ENCODE measurements at regions not wholly inside any gene's neighbourhood (a gene's known extent, or its start where the extent isn't known, plus 50 kb on each side); places are given as distances from the start of the nearest gene placed in this dataset.

- no peak for DNase-seq (ENCODE audit: insufficient read length, low spot score)
Observed at GRCh38 chr14:97106609-97107008, 309.4 kb downstream of the VRK1 start.

GRCh38 chr14:97107080-97107479 lies 309.9 kb downstream of the VRK1 start:
- DNase-seq (ENCODE audit: insufficient read length, low spot score) = no peak
- TF ChIP-seq, protein P1, sequence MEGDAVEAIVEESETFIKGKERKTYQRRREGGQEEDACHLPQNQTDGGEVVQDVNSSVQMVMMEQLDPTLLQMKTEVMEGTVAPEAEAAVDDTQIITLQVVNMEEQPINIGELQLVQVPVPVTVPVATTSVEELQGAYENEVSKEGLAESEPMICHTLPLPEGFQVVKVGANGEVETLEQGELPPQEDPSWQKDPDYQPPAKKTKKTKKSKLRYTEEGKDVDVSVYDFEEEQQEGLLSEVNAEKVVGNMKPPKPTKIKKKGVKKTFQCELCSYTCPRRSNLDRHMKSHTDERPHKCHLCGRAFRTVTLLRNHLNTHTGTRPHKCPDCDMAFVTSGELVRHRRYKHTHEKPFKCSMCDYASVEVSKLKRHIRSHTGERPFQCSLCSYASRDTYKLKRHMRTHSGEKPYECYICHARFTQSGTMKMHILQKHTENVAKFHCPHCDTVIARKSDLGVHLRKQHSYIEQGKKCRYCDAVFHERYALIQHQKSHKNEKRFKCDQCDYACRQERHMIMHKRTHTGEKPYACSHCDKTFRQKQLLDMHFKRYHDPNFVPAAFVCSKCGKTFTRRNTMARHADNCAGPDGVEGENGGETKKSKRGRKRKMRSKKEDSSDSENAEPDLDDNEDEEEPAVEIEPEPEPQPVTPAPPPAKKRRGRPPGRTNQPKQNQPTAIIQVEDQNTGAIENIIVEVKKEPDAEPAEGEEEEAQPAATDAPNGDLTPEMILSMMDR (IDR thresholded peaks at IDR 0.05; ENCODE audit: insufficient read depth, missing control alignments) = no peak
- no peak for FAIRE-seq

More at GRCh38 chr14:97106609-97107008, 309.4 kb downstream of the VRK1 start:
- no peak for FAIRE-seq
- TF ChIP-seq, protein P1 (IDR thresholded peaks at IDR 0.05; ENCODE audit: insufficient read depth, missing control alignments) = no peak

- FAIRE-seq (no peak), DNase-seq (ENCODE audit: insufficient read length, low spot score) (no peak)
- TF ChIP-seq, protein P1 (IDR thresholded peaks at IDR 0.05; ENCODE audit: insufficient read depth, missing control alignments) = no peak
Observed at GRCh38 chr14:97107760-97108159, 310.6 kb downstream of the VRK1 start.

DNA sequence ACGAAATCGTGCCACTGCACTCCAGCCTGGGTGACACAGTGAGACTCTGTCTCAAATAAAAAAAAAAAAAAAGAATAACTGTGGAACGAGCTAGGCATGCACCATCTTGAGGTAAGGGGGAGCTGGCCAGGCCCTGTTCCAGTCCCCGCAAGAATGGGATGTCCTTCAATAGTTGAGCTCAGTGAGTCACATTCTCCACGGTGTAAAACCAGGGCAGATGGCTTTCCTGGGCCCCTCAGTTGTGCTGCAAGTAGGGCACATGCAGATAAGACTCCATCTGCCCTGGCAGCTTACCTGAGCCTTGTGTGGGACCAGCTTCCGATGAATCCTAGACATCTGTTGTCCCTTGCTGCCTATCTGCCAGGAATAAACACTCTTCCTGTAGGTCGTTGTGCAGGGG lies 312.1 kb downstream of the VRK1 start:
- DNase-seq (ENCODE audit: insufficient read length, low spot score) = no peak
- no peak for FAIRE-seq
- TF ChIP-seq, protein P1 (IDR thresholded peaks at IDR 0.05; ENCODE audit: insufficient read depth, missing control alignments) = no peak

- DNase-seq (ENCODE audit: insufficient read length, low spot score) = no peak
- TF ChIP-seq, protein P1 (IDR thresholded peaks at IDR 0.05; ENCODE audit: insufficient read depth, missing control alignments) = no peak
- no peak for FAIRE-seq
Observed at GRCh38 chr14:97113339-97113738, 316.2 kb downstream of the VRK1 start.

GRCh38 chr14:97116546-97116945 lies 319.4 kb downstream of the VRK1 start:
- FAIRE-seq (no peak), DNase-seq (ENCODE audit: insufficient read length, low spot score) (no peak)
- TF ChIP-seq, protein P1 (IDR thresholded peaks at IDR 0.05; ENCODE audit: insufficient read depth, missing control alignments) = no peak

DNA sequence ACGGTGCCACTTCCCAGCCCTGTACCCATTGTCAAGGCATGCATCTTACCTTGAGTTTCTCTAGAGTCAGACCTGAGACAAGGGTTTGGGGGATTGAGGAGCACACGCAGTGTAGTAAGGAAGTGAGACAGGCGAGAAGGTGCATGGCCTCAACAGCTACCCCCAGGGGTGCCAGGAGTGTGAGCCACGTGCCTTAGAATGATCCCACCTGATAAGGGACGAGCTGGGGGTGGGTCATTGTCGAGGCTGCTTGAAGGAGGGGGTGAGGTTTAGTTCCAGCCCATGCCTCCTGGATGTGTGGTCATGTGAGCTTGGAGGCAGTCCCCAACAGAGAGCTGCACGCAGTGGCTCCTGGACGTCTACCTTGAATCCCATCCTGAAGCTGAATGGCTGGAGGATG lies 320.5 kb downstream of the VRK1 start:
- TF ChIP-seq, protein P1 (IDR thresholded peaks at IDR 0.05; ENCODE audit: insufficient read depth, missing control alignments) = no peak
- FAIRE-seq (no peak), DNase-seq (ENCODE audit: insufficient read length, low spot score) (no peak)
